Fibroblast of skin of back (primary cell): ENCODE measurements at regions not wholly inside any gene's neighbourhood (a gene's known extent, or its start where the extent isn't known, plus 50 kb on each side); places are given as distances from the start of the nearest gene placed in this dataset.
A peak's percentile ranks its signal among the peaks of the same experiment; 100 is the strongest.

Experiments
- DNase-seq: peaks from one replicate; pipeline ENCODE4 v3.0.0-alpha.2; 2013

- no peak for DNase-seq
Measured at GRCh38 chr21:16370186-16370585, 640.4 kb downstream of the USP25 start.

- DNase-seq: no peak
Measured at GRCh38 chr21:16372586-16372985, 642.8 kb downstream of the USP25 start.

GRCh38 chr21:16376673-16377072 lies 646.9 kb downstream of the USP25 start:
- peak; percentile 41 for DNase-seq

- peak; percentile 16 for DNase-seq
Measured at GRCh38 chr21:16377120-16377658, 647.4 kb downstream of the USP25 start.

GRCh38 chr21:16377857-16378256 lies 648.1 kb downstream of the USP25 start:
- peak; percentile 62 for DNase-seq

- DNase-seq: peak; percentile 54
Measured at GRCh38 chr21:16378525-16378924, 648.7 kb downstream of the USP25 start.

- no peak for DNase-seq
Measured at GRCh38 chr21:16388291-16388690, 658.5 kb downstream of the USP25 start.

- no peak for DNase-seq
Measured at GRCh38 chr21:16388911-16389560, 659.3 kb downstream of the USP25 start.

GRCh38 chr21:16389643-16390042 lies 659.9 kb downstream of the USP25 start:
- no peak for DNase-seq

- DNase-seq: no peak
Measured at GRCh38 chr21:16395285-16395684, 665.5 kb downstream of the USP25 start.

GRCh38 chr21:16402752-16403151 lies 673.0 kb downstream of the USP25 start:
- no peak for DNase-seq

GRCh38 chr21:16404776-16405175 lies 675.0 kb downstream of the USP25 start:
- DNase-seq: no peak

- no peak for DNase-seq
Measured at GRCh38 chr21:16406355-16406754, 676.6 kb downstream of the USP25 start.

GRCh38 chr21:16407403-16408240 lies 677.8 kb downstream of the USP25 start:
- DNase-seq: peak; percentile 19

- DNase-seq: no peak
Measured at GRCh38 chr21:16408280-16408679, 678.5 kb downstream of the USP25 start.

- no peak for DNase-seq
Measured at GRCh38 chr21:16409352-16409751, 679.6 kb downstream of the USP25 start.

GRCh38 chr21:16418226-16418625 lies 688.4 kb downstream of the USP25 start:
- DNase-seq: peak; percentile 53

GRCh38 chr21:16418642-16419041 lies 688.9 kb downstream of the USP25 start:
- no peak for DNase-seq

GRCh38 chr21:16419188-16419921 lies 689.6 kb downstream of the USP25 start:
- DNase-seq: peak; percentile 59

GRCh38 chr21:16420031-16420724 lies 690.4 kb downstream of the USP25 start:
- peak; percentile 58 for DNase-seq

GRCh38 chr21:16421007-16421406 lies 691.2 kb downstream of the USP25 start:
- DNase-seq: no peak

GRCh38 chr21:16421965-16422364 lies 692.2 kb downstream of the USP25 start:
- no peak for DNase-seq
